ENCODE measurements at regions not wholly inside any gene's neighbourhood (a gene's known extent, or its start where the extent isn't known, plus 50 kb on each side); places are given as distances from the start of the nearest gene placed in this dataset.

DNA sequence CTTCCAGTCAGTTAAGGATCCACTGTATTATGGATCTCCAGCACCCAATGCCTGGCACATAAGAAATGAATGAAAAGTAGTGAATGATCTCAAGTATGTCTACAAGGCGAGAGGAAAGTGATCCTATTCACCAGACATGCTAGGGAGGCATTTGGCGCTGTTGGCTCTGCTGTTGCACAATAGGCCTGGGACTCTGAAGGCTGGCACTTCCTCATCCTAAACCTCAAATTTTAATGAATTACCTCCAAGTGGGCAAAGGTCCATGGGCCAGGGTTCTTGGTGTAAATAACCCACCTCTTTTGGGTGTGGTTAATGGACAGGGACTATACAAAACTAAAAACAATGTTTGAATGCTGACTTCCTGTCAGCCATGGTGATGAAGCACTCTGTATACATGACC lies 173.4 kb upstream of the PZP start:
- TF ChIP-seq, protein P1, sequence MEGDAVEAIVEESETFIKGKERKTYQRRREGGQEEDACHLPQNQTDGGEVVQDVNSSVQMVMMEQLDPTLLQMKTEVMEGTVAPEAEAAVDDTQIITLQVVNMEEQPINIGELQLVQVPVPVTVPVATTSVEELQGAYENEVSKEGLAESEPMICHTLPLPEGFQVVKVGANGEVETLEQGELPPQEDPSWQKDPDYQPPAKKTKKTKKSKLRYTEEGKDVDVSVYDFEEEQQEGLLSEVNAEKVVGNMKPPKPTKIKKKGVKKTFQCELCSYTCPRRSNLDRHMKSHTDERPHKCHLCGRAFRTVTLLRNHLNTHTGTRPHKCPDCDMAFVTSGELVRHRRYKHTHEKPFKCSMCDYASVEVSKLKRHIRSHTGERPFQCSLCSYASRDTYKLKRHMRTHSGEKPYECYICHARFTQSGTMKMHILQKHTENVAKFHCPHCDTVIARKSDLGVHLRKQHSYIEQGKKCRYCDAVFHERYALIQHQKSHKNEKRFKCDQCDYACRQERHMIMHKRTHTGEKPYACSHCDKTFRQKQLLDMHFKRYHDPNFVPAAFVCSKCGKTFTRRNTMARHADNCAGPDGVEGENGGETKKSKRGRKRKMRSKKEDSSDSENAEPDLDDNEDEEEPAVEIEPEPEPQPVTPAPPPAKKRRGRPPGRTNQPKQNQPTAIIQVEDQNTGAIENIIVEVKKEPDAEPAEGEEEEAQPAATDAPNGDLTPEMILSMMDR (IDR thresholded peaks at IDR 0.05; ENCODE audit: low read length), result no peak
- no peak for TF ChIP-seq EZH2 (IDR thresholded peaks at IDR 0.05; ENCODE audit: borderline replicate concordance, low read length)
